Ishikawa (cell line): ENCODE measurements at regions not wholly inside any gene's neighbourhood (a gene's known extent, or its start where the extent isn't known, plus 50 kb on each side); places are given as distances from the start of the nearest gene placed in this dataset.

Experiments
- CEBPB ChIP-seq: IDR thresholded peaks from 2 replicates; pipeline ENCODE4 v1.6.1; 2012
- CREB1 ChIP-seq: IDR thresholded peaks from 2 replicates; pipeline ENCODE4 v1.6.1; 2012; ENCODE audit warnings: low read depth
- EGR1 ChIP-seq: IDR thresholded peaks from 2 replicates; pipeline ENCODE4 v1.6.1; 2012
- EP300 ChIP-seq: IDR thresholded peaks from 2 replicates; pipeline ENCODE4 v1.6.1; 2012; ENCODE audit warnings: borderline replicate concordance
- FOXM1 ChIP-seq: IDR thresholded peaks from 2 replicates; pipeline ENCODE4 v1.6.1; 2012; ENCODE audit warnings: low read depth, borderline replicate concordance
- MAX ChIP-seq: IDR thresholded peaks from 2 replicates; pipeline ENCODE4 v1.6.1; 2012
- NFIC ChIP-seq: IDR thresholded peaks from 2 replicates; pipeline ENCODE4 v1.6.1; 2012
- RAD21 ChIP-seq: IDR thresholded peaks from 2 replicates; pipeline ENCODE4 v1.6.1; 2012; ENCODE audit warnings: low read depth
- REST ChIP-seq: IDR thresholded peaks from 2 replicates; pipeline ENCODE4 v1.6.1; 2012; ENCODE audit warnings: low read depth, mild to moderate bottlenecking
- TAF1 ChIP-seq: IDR thresholded peaks from 2 replicates; pipeline ENCODE4 v1.6.1; 2012; ENCODE audit warnings: low read depth, mild to moderate bottlenecking
- TCF12 ChIP-seq: IDR thresholded peaks from 2 replicates; pipeline ENCODE4 v1.6.1; 2012; ENCODE audit warnings: low read depth
- TEAD4 ChIP-seq: IDR thresholded peaks from 2 replicates; pipeline ENCODE4 v1.6.1; 2012
- YY1 ChIP-seq: IDR thresholded peaks from 2 replicates; pipeline ENCODE4 v1.6.1; 2012; ENCODE audit warnings: low read depth
- ZBTB7A ChIP-seq: IDR thresholded peaks from 2 replicates; pipeline ENCODE4 v1.6.1; 2012; ENCODE audit warnings: low read depth
- TF ChIP-seq, protein P1 (sequence below): IDR thresholded peaks from 2 replicates; pipeline ENCODE4 v1.6.1; 2012

DNA sequence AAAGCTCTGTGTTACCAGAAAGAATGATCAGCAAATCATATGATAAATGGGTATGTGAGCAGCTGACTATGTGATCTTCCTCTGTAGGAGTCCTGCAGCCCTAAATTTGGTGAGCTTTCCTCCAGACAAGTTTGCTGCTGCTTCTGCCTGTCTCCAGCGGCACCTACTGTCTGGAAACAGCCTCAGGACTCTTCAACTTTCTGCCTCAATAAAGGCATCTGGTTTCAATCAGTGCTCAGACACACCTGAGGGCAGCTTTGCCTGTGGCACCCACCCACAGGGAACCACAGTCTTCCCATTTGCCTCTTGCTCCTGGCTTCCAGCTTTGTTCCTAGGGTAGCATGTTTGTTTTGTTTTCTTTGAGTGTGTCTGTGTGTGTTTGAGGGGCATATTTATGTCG lies 727.9 kb upstream of the MAN1A1 start:
- TF ChIP-seq EGR1 (no peak), RAD21 (peak; percentile 50; the same call in 1 of the 2 replicates)

GRCh38 chr6:120058410-120058809 lies 708.8 kb upstream of the MAN1A1 start:
- TF ChIP-seq FOXM1 (no peak), TCF12 (no peak), ZBTB7A (no peak), YY1 (no peak), RAD21 (no peak), REST (no peak), NFIC (no peak), TEAD4 (no peak), CEBPB (no peak), MAX (no peak), EGR1 (no peak), TAF1 (no peak), EP300 (no peak), CREB1 (no peak)
- TF ChIP-seq, protein P1, sequence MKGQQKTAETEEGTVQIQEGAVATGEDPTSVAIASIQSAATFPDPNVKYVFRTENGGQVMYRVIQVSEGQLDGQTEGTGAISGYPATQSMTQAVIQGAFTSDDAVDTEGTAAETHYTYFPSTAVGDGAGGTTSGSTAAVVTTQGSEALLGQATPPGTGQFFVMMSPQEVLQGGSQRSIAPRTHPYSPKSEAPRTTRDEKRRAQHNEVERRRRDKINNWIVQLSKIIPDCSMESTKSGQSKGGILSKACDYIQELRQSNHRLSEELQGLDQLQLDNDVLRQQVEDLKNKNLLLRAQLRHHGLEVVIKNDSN = no peak

- TF ChIP-seq FOXM1 = no peak
- no peak for TF ChIP-seq RAD21
- no peak for TF ChIP-seq TAF1
- no peak for TF ChIP-seq YY1
- no peak for TF ChIP-seq ZBTB7A
- no peak for TF ChIP-seq CREB1
- no peak for TF ChIP-seq EP300
- no peak for TF ChIP-seq EGR1
These were observed 706.5 kb upstream of the MAN1A1 start for GRCh38 chr6:120056085-120056484.

DNA sequence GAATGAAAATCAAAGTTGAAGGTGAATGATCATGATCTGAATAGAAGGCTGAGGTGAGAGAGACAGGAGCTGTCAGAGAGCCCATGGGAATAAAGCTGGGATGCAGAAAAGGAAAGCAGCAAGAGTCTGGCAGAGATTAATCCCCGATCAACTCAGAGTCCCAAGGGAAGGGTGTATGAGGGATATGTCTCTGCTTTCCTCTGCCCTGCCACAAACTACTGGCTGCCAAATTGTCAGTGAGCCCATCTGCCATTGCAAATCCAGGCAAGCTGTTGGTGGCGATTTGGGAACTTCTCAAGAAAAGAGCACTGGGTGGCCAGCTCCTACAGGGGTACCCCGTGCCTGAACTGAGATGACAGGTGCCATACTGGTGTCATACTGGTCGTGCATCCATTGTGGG lies 705.5 kb upstream of the MAN1A1 start:
- no peak for TF ChIP-seq TEAD4
- no peak for TF ChIP-seq MAX
- TF ChIP-seq, protein P1 = no peak
- TF ChIP-seq FOXM1 = no peak
- no peak for TF ChIP-seq EGR1
- no peak for TF ChIP-seq CEBPB
- TF ChIP-seq REST = no peak
- no peak for TF ChIP-seq ZBTB7A
- no peak for TF ChIP-seq TAF1
- no peak for TF ChIP-seq EP300

DNA sequence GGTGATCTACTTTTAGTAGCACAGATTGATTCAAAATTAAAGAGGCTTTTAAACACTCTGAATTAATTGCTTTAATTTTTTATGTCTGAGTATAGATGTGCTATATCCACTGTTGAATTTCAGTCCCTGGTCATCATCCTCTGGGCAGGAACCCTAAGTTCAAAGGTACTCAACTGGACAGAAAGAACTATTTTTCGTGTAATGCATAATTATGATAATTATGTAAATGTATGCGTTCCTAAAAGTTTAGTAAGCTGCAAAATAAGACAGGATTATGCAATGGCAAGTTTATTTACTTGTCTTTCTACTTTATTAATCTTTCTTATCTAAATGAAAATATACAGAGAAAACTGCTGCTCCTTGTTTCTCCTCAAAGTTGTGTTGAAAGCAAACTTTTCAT lies 690.1 kb upstream of the MAN1A1 start:
- TF ChIP-seq TEAD4 = no peak
- no peak for TF ChIP-seq CREB1
- no peak for TF ChIP-seq EGR1
- no peak for TF ChIP-seq YY1
- TF ChIP-seq CEBPB = no peak
- no peak for TF ChIP-seq TAF1
- TF ChIP-seq REST = no peak
- TF ChIP-seq TCF12 = no peak
- TF ChIP-seq NFIC = no peak
- no peak for TF ChIP-seq EP300
- TF ChIP-seq, protein P1 = no peak
- TF ChIP-seq FOXM1 = no peak
